Neural cell (in vitro differentiated cells): ENCODE measurements at regions not wholly inside any gene's neighbourhood (a gene's known extent, or its start where the extent isn't known, plus 50 kb on each side); places are given as distances from the start of the nearest gene placed in this dataset.
"Not testable (repeated sequence)": the region's sequence is repeated elsewhere in the genome, so short reads cannot be mapped to it uniquely, and the experiment has no call there.

Source experiments
- CTCF ChIP-seq: fragments of 450-650 bp; IDR thresholded peaks from 2 replicates; pipeline ENCODE4 v1.5.1; 2014; ENCODE audit warnings: antibody characterized with exemption, mild to moderate bottlenecking, moderate library complexity; ENCODE audit not compliant: poor library complexity, severe bottlenecking
- EP300 ChIP-seq: fragments of 450-650 bp; conservative IDR thresholded peaks from 2 replicates; pipeline ENCODE4 v1.6.1; 2014; ENCODE audit warnings: antibody characterized with exemption, mild to moderate bottlenecking, moderate library complexity; ENCODE audit not compliant: poor library complexity, severe bottlenecking
- EZH2 ChIP-seq: fragments of 200-600, 300-800 bp; shearing (Covaris generic), sonication (generic); IDR thresholded peaks from 2 replicates; pipeline ENCODE4 v1.6.1; 2014; ENCODE audit warnings: antibody characterized with exemption, low read length, borderline replicate concordance, mild to moderate bottlenecking; ENCODE audit not compliant: insufficient read depth, poor library complexity, severe bottlenecking
- MXI1 ChIP-seq: fragments of 450-650 bp; conservative IDR thresholded peaks from 2 replicates; pipeline ENCODE4 v1.6.1; 2014; ENCODE audit warnings: antibody characterized with exemption, mild to moderate bottlenecking; ENCODE audit not compliant: poor library complexity, severe bottlenecking
- POLR2AphosphoS5 ChIP-seq: IDR thresholded peaks from 2 replicates; pipeline ENCODE4 v1.6.1; 2012
- RAD21 ChIP-seq: fragments of 450-650 bp; conservative IDR thresholded peaks from 2 replicates; pipeline ENCODE4 v1.6.1; 2014; ENCODE audit warnings: antibody characterized with exemption, mild to moderate bottlenecking, moderate library complexity
- REST ChIP-seq: IDR thresholded peaks from 2 replicates; pipeline ENCODE4 v1.6.1; 2012; ENCODE audit warnings: borderline replicate concordance
- SMC3 ChIP-seq: fragments of 450-650 bp; conservative IDR thresholded peaks from 2 replicates; pipeline ENCODE4 v1.6.1; 2014; ENCODE audit warnings: antibody characterized with exemption, mild to moderate bottlenecking, moderate library complexity; ENCODE audit not compliant: poor library complexity

GRCh38 chr4:189846094-189846493 is 94.6 kb upstream of the FRG1 start:
- TF ChIP-seq CTCF, EP300, EZH2, MXI1, POLR2AphosphoS5, RAD21, REST, SMC3: not testable (repeated sequence)
